SH-SY5Y (cell line): ENCODE measurements at regions not wholly inside any gene's neighbourhood (a gene's known extent, or its start where the extent isn't known, plus 50 kb on each side); places are given as distances from the start of the nearest gene placed in this dataset.

Experiments used
- GATA2 ChIP-seq: IDR thresholded peaks from 2 replicates; pipeline ENCODE4 v1.6.1; 2011; ENCODE audit warnings: mild to moderate bottlenecking, low read depth, low read length
- GATA3 ChIP-seq: IDR thresholded peaks from 2 replicates; pipeline ENCODE4 v1.6.1; 2011; ENCODE audit warnings: low read depth, mild to moderate bottlenecking, low read length, moderate library complexity

GRCh38 chr2:51105811-51106210, 73.9 kb upstream of the NRXN1 start:
- no peak for TF ChIP-seq GATA2
- no peak for TF ChIP-seq GATA3
